SK-N-SH (cell line): ENCODE measurements at regions not wholly inside any gene's neighbourhood (a gene's known extent, or its start where the extent isn't known, plus 50 kb on each side); places are given as distances from the start of the nearest gene placed in this dataset.

Source experiments
- CTCF ChIA-PET: fragments of 300-600, 350-600 bp; formaldehyde crosslinking; extraction: SDS; loops from one replicate; lab custom pipeline; 2021; lab: Yijun Ruan, JAX
- POLR2A ChIA-PET: fragments of 350-600 bp; sonication (Branson Sonifier 250); formaldehyde crosslinking; extraction: SDS; loops from one replicate; lab custom pipeline; 2020; ENCODE audit warnings: antibody characterized with exemption, inconsistent platforms; lab: Yijun Ruan, JAX
- DNase-seq: peaks from one replicate; pipeline ENCODE4 v3.0.0; 2012
- H2AFZ ChIP-seq: fragments of 200-600 bp; sonication (generic); 2 replicates; pipeline ENCODE4 v1.8.1; 2016; ENCODE audit warnings: antibody characterized with exemption, mild to moderate bottlenecking, low read depth
- H3F3A ChIP-seq: fragments of 200-600 bp; sonication (generic); replicated peaks from 2 replicates; pipeline ENCODE3; 2016; ENCODE audit warnings: antibody characterized with exemption, mild to moderate bottlenecking; ENCODE audit not compliant: insufficient read depth
- H3K27ac ChIP-seq, 2 experiments: fragments of 200-500 bp in 1 of 2; fragments of 200-600 bp in 1 of 2; sonication (Bioruptor generic) in 1 of 2; sonication (generic), shearing (Covaris generic) in 1 of 2; 2 replicates each; pipeline versions ENCODE4 v1.5.1 to v1.6.1; 2014 to 2016; ENCODE audit warnings: low read depth in 2 of 2, inconsistent platforms in 1 of 2, low read length in 1 of 2, mild to moderate bottlenecking in 1 of 2, mixed read lengths in 1 of 2
- H3K27me3 ChIP-seq: fragments of 200-600 bp; sonication (generic), shearing (Covaris generic); 2 replicates; pipeline ENCODE4 v1.6.1; 2016; ENCODE audit warnings: mixed run types; ENCODE audit not compliant: insufficient read depth
- H3K36me3 ChIP-seq, 2 experiments: fragments of 200-500 bp in 1 of 2; fragments of 200-600 bp in 1 of 2; sonication (Bioruptor generic) in 1 of 2; sonication (generic) in 1 of 2; replicated peaks in 1 of 2; 2 replicates each; pipeline versions ENCODE3 to v1.5.1; 2014 to 2016; ENCODE audit warnings: low read length in 1 of 2, mild to moderate bottlenecking in 1 of 2; ENCODE audit not compliant: insufficient read depth in 2 of 2, control insufficient read depth in 1 of 2
- H3K4me1 ChIP-seq, 2 experiments: fragments of 200-500 bp in 1 of 2; fragments of 200-600 bp in 1 of 2; sonication (Bioruptor generic) in 1 of 2; sonication (generic), shearing (Covaris generic) in 1 of 2; 2 replicates each; pipeline versions ENCODE4 v1.5.1 to v1.6.1; 2014 to 2016; ENCODE audit warnings: low read depth in 1 of 2, low read length in 1 of 2, mixed run types in 1 of 2; ENCODE audit not compliant: insufficient read depth in 2 of 2, control insufficient read depth in 1 of 2
- H3K4me2 ChIP-seq: fragments of 200-600 bp; sonication (generic), shearing (Covaris generic); 2 replicates; pipeline ENCODE4 v1.6.1; 2017; ENCODE audit warnings: mixed run types
- H3K4me3 ChIP-seq, 2 experiments: fragments of 200-500 bp in 1 of 2; fragments of 200-600 bp in 1 of 2; sonication (Bioruptor generic) in 1 of 2; sonication (generic), shearing (Covaris generic) in 1 of 2; 2 replicates each; pipeline versions ENCODE4 v1.5.1 to v1.8.1; 2014 to 2016; ENCODE audit warnings: low read depth in 2 of 2, inconsistent platforms in 1 of 2, low read length in 1 of 2, mild to moderate bottlenecking in 1 of 2, mixed read lengths in 1 of 2, moderate library complexity in 1 of 2
- H3K79me2 ChIP-seq: fragments of 200-600 bp; sonication (generic); 2 replicates; pipeline ENCODE4 v1.8.1; 2017; ENCODE audit warnings: mild to moderate bottlenecking; ENCODE audit not compliant: insufficient read depth
- H3K9ac ChIP-seq: fragments of 200-600 bp; sonication (generic); 2 replicates; pipeline ENCODE4 v1.6.1; 2017; ENCODE audit warnings: mixed run types
- H3K9me2 ChIP-seq: fragments of 200-600 bp; sonication (generic); 2 replicates; pipeline ENCODE4 v1.6.1; 2017; ENCODE audit warnings: mixed run types
- H3K9me3 ChIP-seq: fragments of 200-600 bp; sonication (generic); 2 replicates; pipeline ENCODE4 v1.6.1; 2017; ENCODE audit warnings: mixed run types, mild to moderate bottlenecking, moderate library complexity
- H4K20me1 ChIP-seq: fragments of 200-600 bp; sonication (generic); 2 replicates; pipeline ENCODE4 v1.6.1; 2017; ENCODE audit warnings: mild to moderate bottlenecking, mixed run types; ENCODE audit not compliant: insufficient read depth
- ELF1 ChIP-seq: IDR thresholded peaks from 2 replicates; pipeline ENCODE4 v1.4.0; 2012
- FOSL2 ChIP-seq: IDR thresholded peaks from 2 replicates; pipeline ENCODE4 v1.4.0; 2012; ENCODE audit warnings: low read depth, mild to moderate bottlenecking, moderate library complexity, borderline replicate concordance
- FOXJ3 ChIP-seq: sonication (generic); formaldehyde crosslinking; IDR thresholded peaks from 2 replicates; pipeline ENCODE4 v1.5.1; 2020; ENCODE audit warnings: mild to moderate bottlenecking, missing genetic modification reagents
- GATA2 ChIP-seq: sonication (generic); formaldehyde crosslinking; IDR thresholded peaks from 2 replicates; pipeline ENCODE4 v1.5.0; 2020; ENCODE audit warnings: mild to moderate bottlenecking, missing genetic modification reagents
- IRF3 ChIP-seq: fragments of 150-350 bp; IDR thresholded peaks from 2 replicates; pipeline ENCODE4 v1.6.1; 2016; ENCODE audit warnings: mild to moderate bottlenecking, low read depth, low read length
- JUND ChIP-seq: IDR thresholded peaks from 2 replicates; pipeline ENCODE4 v1.4.0; 2012
- MEF2A ChIP-seq: IDR thresholded peaks from 2 replicates; pipeline ENCODE4 v1.4.0; 2012; ENCODE audit warnings: low read depth, borderline replicate concordance
- NFIC ChIP-seq: IDR thresholded peaks from 2 replicates; pipeline ENCODE4 v1.4.0; 2012; ENCODE audit warnings: borderline replicate concordance
- NRF1 ChIP-seq: IDR thresholded peaks from 2 replicates; pipeline ENCODE4 v1.6.1; 2012; ENCODE audit warnings: low read depth, mild to moderate bottlenecking, low read length
- POLR2AphosphoS5 ChIP-seq: IDR thresholded peaks from 2 replicates; pipeline ENCODE4 v1.6.1; 2012; ENCODE audit warnings: low read depth, low read length
- RXRA ChIP-seq: IDR thresholded peaks from 2 replicates; pipeline ENCODE4 v1.4.0; 2012; ENCODE audit warnings: low read depth, mild to moderate bottlenecking, borderline replicate concordance
- USF1 ChIP-seq: IDR thresholded peaks from 2 replicates; pipeline ENCODE4 v1.4.0; 2012; ENCODE audit warnings: low read depth, borderline replicate concordance
- YY1 ChIP-seq: IDR thresholded peaks from 2 replicates; pipeline ENCODE4 v1.4.0; 2012; ENCODE audit warnings: low read depth, mild to moderate bottlenecking
- WGBS: methylation state at CpG from one replicate; pipeline ENCODE4 v1.1.6; 2017; ENCODE audit warnings: low lambda C conversion rate; 5-methylcytosine and 5-hydroxymethylcytosine counted together
- TF ChIP-seq, protein P1 (sequence below): fragments of 200-600 bp; sonication (generic); IDR thresholded peaks from 2 replicates; pipeline ENCODE4 v1.6.1; 2017; ENCODE audit warnings: antibody characterized with exemption, mild to moderate bottlenecking, moderate library complexity

DNA sequence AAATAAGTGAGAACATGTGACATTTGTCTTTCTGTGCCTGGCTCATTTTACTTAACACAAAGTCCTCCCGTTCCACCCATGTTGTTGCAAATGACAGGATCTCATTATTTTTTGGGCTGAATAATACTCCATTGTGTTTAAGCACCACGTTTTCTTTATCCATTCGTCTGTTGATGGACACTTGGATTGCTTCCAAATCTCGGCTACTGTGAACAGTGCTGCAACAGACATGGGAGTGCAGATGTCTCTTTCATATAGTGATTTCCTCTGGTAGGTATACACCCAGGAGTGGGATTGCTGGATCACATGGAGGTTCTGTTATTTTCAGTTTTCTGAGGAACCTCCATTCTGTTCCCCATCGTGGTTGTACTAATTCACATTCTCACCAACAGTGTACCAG lies 264.4 kb upstream of the GALNT17 start:
- Histone ChIP-seq H3K27me3 (no peaks in the 10 kb centered on the region), H3F3A (no peaks in the 10 kb centered on the region), H3K36me3 (no peaks in the 10 kb centered on the region), H3K9me3 (no peaks in the 10 kb centered on the region), H3K79me2 (no peaks in the 10 kb centered on the region), H3K4me1 (no peaks in the 10 kb centered on the region), H3K9me2 (no peaks in the 10 kb centered on the region; the same call in 1 of the 2 replicates), H3K9ac (no peak overlapping the region), H3K4me2 (no peak overlapping the region), H2AFZ (no peak overlapping the region), H3K27ac (no peak overlapping the region), H4K20me1 (no peaks in the 10 kb centered on the region), H3K4me3 (no peak overlapping the region)
- DNase-seq: no peak
- CTCF ChIA-PET: interaction anchor here (1.0 to 1.4 kb wide), 3 partner anchors 11 to 862 kb away, joined by 3 to 4 read pairs (median 3); no protein-coding TSS in a partner anchor
- no peak for TF ChIP-seq IRF3
- TF ChIP-seq NFIC: no peak
- TF ChIP-seq MEF2A: no peak
- POLR2A ChIA-PET: no interaction called here
- WGBS: 5% methylated on average over 5 of the region's 5 CpGs

- H3K9me2 ChIP-seq: no peaks in the 10 kb centered on the region
- ChIA-PET CTCF (interaction anchor here (1.4 to 2.2 kb wide), 2 partner anchors 13 to 863 kb away, joined by 5 to 6 read pairs; no protein-coding TSS in a partner anchor), POLR2A (no interaction called here)
- no peaks in the 10 kb centered on the region for H3K36me3 ChIP-seq
- 23% methylated on average over 5 of the region's 5 CpGs for WGBS
- H3K9me3 ChIP-seq: no peaks in the 10 kb centered on the region
- no peak for DNase-seq
- H4K20me1 ChIP-seq: no peaks in the 10 kb centered on the region
- no peak overlapping the region for H2AFZ ChIP-seq
- no peaks in the 10 kb centered on the region for H3K4me1 ChIP-seq
- no peak for TF ChIP-seq RXRA
- TF ChIP-seq FOXJ3 (CRISPR knock-in tag): no peak
- TF ChIP-seq IRF3: no peak
- TF ChIP-seq ELF1: no peak
- no peak for TF ChIP-seq USF1
- no peak for TF ChIP-seq NFIC
- no peak for TF ChIP-seq FOSL2
- no peak for TF ChIP-seq GATA2
- no peak for TF ChIP-seq NRF1
- no peak for TF ChIP-seq POLR2AphosphoS5
- no peak for TF ChIP-seq JUND
- TF ChIP-seq, protein P1, sequence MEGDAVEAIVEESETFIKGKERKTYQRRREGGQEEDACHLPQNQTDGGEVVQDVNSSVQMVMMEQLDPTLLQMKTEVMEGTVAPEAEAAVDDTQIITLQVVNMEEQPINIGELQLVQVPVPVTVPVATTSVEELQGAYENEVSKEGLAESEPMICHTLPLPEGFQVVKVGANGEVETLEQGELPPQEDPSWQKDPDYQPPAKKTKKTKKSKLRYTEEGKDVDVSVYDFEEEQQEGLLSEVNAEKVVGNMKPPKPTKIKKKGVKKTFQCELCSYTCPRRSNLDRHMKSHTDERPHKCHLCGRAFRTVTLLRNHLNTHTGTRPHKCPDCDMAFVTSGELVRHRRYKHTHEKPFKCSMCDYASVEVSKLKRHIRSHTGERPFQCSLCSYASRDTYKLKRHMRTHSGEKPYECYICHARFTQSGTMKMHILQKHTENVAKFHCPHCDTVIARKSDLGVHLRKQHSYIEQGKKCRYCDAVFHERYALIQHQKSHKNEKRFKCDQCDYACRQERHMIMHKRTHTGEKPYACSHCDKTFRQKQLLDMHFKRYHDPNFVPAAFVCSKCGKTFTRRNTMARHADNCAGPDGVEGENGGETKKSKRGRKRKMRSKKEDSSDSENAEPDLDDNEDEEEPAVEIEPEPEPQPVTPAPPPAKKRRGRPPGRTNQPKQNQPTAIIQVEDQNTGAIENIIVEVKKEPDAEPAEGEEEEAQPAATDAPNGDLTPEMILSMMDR: no peak
- no peak for TF ChIP-seq MEF2A
- TF ChIP-seq YY1: no peak
- no peaks in the 10 kb centered on the region for H3K27me3 ChIP-seq
- H3K27ac ChIP-seq: no peak overlapping the region
- no peaks in the 10 kb centered on the region for H3K79me2 ChIP-seq
- no peaks in the 10 kb centered on the region for H3F3A ChIP-seq
- H3K9ac ChIP-seq: no peak overlapping the region
- no peak overlapping the region for H3K4me3 ChIP-seq
- no peak overlapping the region for H3K4me2 ChIP-seq
Observed at GRCh38 chr7:70870349-70870748, 261.6 kb upstream of the GALNT17 start.
